ENCODE measurements at regions not wholly inside any gene's neighbourhood (a gene's known extent, or its start where the extent isn't known, plus 50 kb on each side); places are given as distances from the start of the nearest gene placed in this dataset.

GRCh38 chr6:165999279-165999678 is 168.4 kb downstream of the TBXT start:
- DNase-seq (no peak), ATAC-seq (ENCODE audit: low FRiP score in 2 of 2) (no peak)
- H3K4me3 ChIP-seq: no peak overlapping the region
- no peaks in the 10 kb centered on the region for H3K4me1 ChIP-seq
- TF ChIP-seq CTCF (IDR thresholded peaks at IDR 0.05) (no peak), EP300 (IDR thresholded peaks at IDR 0.05) (no peak), POLR2AphosphoS5 (IDR thresholded peaks at IDR 0.05) (no peak)
- 91 to 95% methylated on average over 8 of the region's 8 CpGs for WGBS, 2 donors
- H3K27me3 ChIP-seq: no peaks in the 10 kb centered on the region
- no peak overlapping the region for H3K27ac ChIP-seq
- no peaks in the 10 kb centered on the region for H3K36me3 ChIP-seq
- H3K9me3 ChIP-seq: no peaks in the 10 kb centered on the region

GRCh38 chr6:165998072-165998471 is 169.6 kb downstream of the TBXT start:
- TF ChIP-seq EP300 (IDR thresholded peaks at IDR 0.05): no peak
- no peak for TF ChIP-seq CTCF (IDR thresholded peaks at IDR 0.05)
- TF ChIP-seq POLR2AphosphoS5 (IDR thresholded peaks at IDR 0.05): no peak
- no peak for TF ChIP-seq POLR2A (IDR thresholded peaks at IDR 0.05)
- Histone ChIP-seq H3K4me3 (no peak overlapping the region), H3K9me3 (no peaks in the 10 kb centered on the region), H3K4me1 (no peaks in the 10 kb centered on the region), H3K27ac (no peak overlapping the region), H3K36me3 (no peaks in the 10 kb centered on the region), H3K27me3 (no peaks in the 10 kb centered on the region)
- no peak for DNase-seq
- 64 to 69% methylated on average over 3 of the region's 3 CpGs for WGBS, 2 donors
- no peak for ATAC-seq (ENCODE audit: low FRiP score in 2 of 2)

- Histone ChIP-seq H3K4me3 (no peak overlapping the region), H3K27ac (no peak overlapping the region), H3K9me3 (no peaks in the 10 kb centered on the region), H3K36me3 (no peaks in the 10 kb centered on the region), H3K4me1 (peaks cover 0 to 23% (median 0%) of the 10 kb centered on the region in 4 donors), H3K27me3 (peaks cover 0 to 7% (median 0%) of the 10 kb centered on the region in 4 donors)
- 78 to 79% methylated on average over 14 of the region's 14 CpGs for WGBS, 2 donors
- no peak for TF ChIP-seq POLR2A (IDR thresholded peaks at IDR 0.05)
- no peak for TF ChIP-seq EP300 (IDR thresholded peaks at IDR 0.05)
- no peak for TF ChIP-seq CTCF (IDR thresholded peaks at IDR 0.05)
- TF ChIP-seq POLR2AphosphoS5 (IDR thresholded peaks at IDR 0.05): no peak
- ATAC-seq (ENCODE audit: low FRiP score in 2 of 2) (no peak), DNase-seq (peak in 1 of 2 donors; percentile 73)
Measured at GRCh38 chr6:165991341-165991740, 176.3 kb downstream of the TBXT start.

- ATAC-seq (ENCODE audit: low FRiP score in 2 of 2): no peak
- no peak overlapping the region for H3K4me3 ChIP-seq
- H3K9me3 ChIP-seq: no peaks in the 10 kb centered on the region
- no peak for DNase-seq
- H3K36me3 ChIP-seq: no peaks in the 10 kb centered on the region
- no peak overlapping the region for H3K27ac ChIP-seq
- 53 to 64% methylated on average over 2 of the region's 2 CpGs for WGBS, 2 donors
- peaks cover 0 to 23% (median 0%) of the 10 kb centered on the region in 4 donors for H3K4me1 ChIP-seq
- no peak for TF ChIP-seq POLR2A (IDR thresholded peaks at IDR 0.05)
- no peak for TF ChIP-seq EP300 (IDR thresholded peaks at IDR 0.05)
- TF ChIP-seq CTCF (IDR thresholded peaks at IDR 0.05): no peak
- TF ChIP-seq POLR2AphosphoS5 (IDR thresholded peaks at IDR 0.05): no peak
- H3K27me3 ChIP-seq: peaks cover 0 to 7% (median 0%) of the 10 kb centered on the region in 4 donors
Measured at GRCh38 chr6:165990216-165990615, 177.4 kb downstream of the TBXT start.

- H3K4me1 ChIP-seq: peaks cover 0 to 23% (median 0%) of the 10 kb centered on the region in 4 donors
- TF ChIP-seq EP300 (IDR thresholded peaks at IDR 0.05) (no peak), POLR2A (IDR thresholded peaks at IDR 0.05) (no peak), CTCF (IDR thresholded peaks at IDR 0.05) (no peak), POLR2AphosphoS5 (IDR thresholded peaks at IDR 0.05) (no peak)
- no peak overlapping the region for H3K27ac ChIP-seq
- no peaks in the 10 kb centered on the region for H3K9me3 ChIP-seq
- ATAC-seq (ENCODE audit: low FRiP score in 2 of 2) (peak in 1 of 2 donors; percentile 35), DNase-seq (peak in 1 of 2 donors; percentile 50)
- WGBS, 2 donors: 3 to 7% methylated on average over 16 to 43 of the region's 43 CpGs
- H3K4me3 ChIP-seq: no peak overlapping the region
- peaks cover 0 to 7% (median 0%) of the 10 kb centered on the region in 4 donors for H3K27me3 ChIP-seq
- no peaks in the 10 kb centered on the region for H3K36me3 ChIP-seq
Measured at GRCh38 chr6:165988757-165989456, 178.7 kb downstream of the TBXT start.
